ENCODE measurements at regions not wholly inside any gene's neighbourhood (a gene's known extent, or its start where the extent isn't known, plus 50 kb on each side); places are given as distances from the start of the nearest gene placed in this dataset.

DNA sequence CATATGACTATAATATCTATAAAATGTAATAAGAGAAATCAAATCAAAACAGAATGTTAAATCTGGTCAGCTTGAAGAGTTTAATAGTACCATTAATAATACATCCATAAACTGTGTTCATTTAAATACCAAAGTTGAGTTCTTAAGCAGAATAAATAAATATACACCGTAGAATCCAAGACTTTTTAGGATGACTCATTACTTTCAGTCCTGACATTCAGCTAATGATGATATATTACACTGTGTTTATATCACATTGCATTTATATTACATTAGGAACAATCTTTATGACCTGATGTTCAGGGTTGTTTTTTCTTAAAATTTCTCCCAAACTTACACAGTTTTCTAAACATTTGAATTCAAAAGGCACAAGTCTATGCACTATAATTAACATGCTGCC lies 331.3 kb downstream of the SS18 start:
- Histone ChIP-seq H3K79me2 (ENCODE audit: control insufficient read depth, insufficient read depth, low read length) (no peaks in the 10 kb centered on the region), H4K20me1 (replicated peaks; ENCODE audit: control insufficient read depth, extremely low read depth, insufficient read depth, low read length) (no peaks in the 10 kb centered on the region), H3K4me2 (ENCODE audit: insufficient read depth, low read length) (no peak overlapping the region), H3K4me1 (ENCODE audit: control insufficient read depth, extremely low read depth, insufficient read depth, low read length) (no peaks in the 10 kb centered on the region), H3K9me1 (replicated peaks; ENCODE audit: control insufficient read depth, extremely low read depth, insufficient read depth, low read length) (no peaks in the 10 kb centered on the region), H3K9ac (replicated peaks; ENCODE audit: extremely low read depth, insufficient read depth, low read length) (no peak overlapping the region), H3K36me3 (ENCODE audit: control insufficient read depth in 2 of 2, extremely low read depth in 1 of 2, insufficient read depth in 2 of 2, low read length in 2 of 2) (no peaks in the 10 kb centered on the region), H3K9me3 (replicated peaks; ENCODE audit: control insufficient read depth, insufficient read depth, low read length) (no peaks in the 10 kb centered on the region), H3K27ac (ENCODE audit: insufficient read depth, low read depth, low read length) (no peak overlapping the region), H2AFZ (ENCODE audit: low read depth, low read length) (no peak overlapping the region), H3K27me3 (ENCODE audit: control insufficient read depth in 2 of 2, insufficient read depth in 2 of 2, low read length in 2 of 2) (peaks cover 0 to 2% of the 10 kb centered on the region in 2 experiments), H3K4me3 (replicated peaks in 1 of 3; ENCODE audit: insufficient read depth in 1 of 3, low read depth in 1 of 3, low read length in 3 of 3) (no peak overlapping the region)
- DNase-seq (ENCODE audit: low read depth, low spot score) = no peak
- POLR2A ChIA-PET = no interaction called here
- dilution Hi-C loops (cut with MboI; ENCODE audit: extremely low pct_ligation_motif_present, low sequenced_read_pairs) = no loop called here
- CTCF ChIA-PET = no interaction called here
- intact Hi-C loops (cut with micrococcal nuclease) = no loop called here
- no peak for FAIRE-seq
- no peak for TF ChIP-seq MYC (IDR thresholded peaks at IDR 0.05; ENCODE audit: low read depth, low read length)
- TF ChIP-seq GATA2 (IDR thresholded peaks at IDR 0.05; ENCODE audit: insufficient read depth, insufficient read length, low read depth, low read length) = no peak
- no peak for TF ChIP-seq POLR2AphosphoS5 (IDR thresholded peaks at IDR 0.05; ENCODE audit: insufficient read depth, low read depth, low read length)
- TF ChIP-seq FOS (IDR thresholded peaks at IDR 0.05; ENCODE audit: borderline replicate concordance, insufficient read depth, low read length) = no peak
- TF ChIP-seq EZH2 (IDR thresholded peaks at IDR 0.05; ENCODE audit: borderline replicate concordance, low read depth, low read length, severe bottlenecking) = no peak
- no peak for TF ChIP-seq POLR2A (IDR thresholded peaks at IDR 0.05; ENCODE audit: low read depth, low read length)
- no peak for TF ChIP-seq JUN (IDR thresholded peaks at IDR 0.05; ENCODE audit: borderline replicate concordance, insufficient read depth, insufficient read length, low read depth)
- TF ChIP-seq, protein P1, sequence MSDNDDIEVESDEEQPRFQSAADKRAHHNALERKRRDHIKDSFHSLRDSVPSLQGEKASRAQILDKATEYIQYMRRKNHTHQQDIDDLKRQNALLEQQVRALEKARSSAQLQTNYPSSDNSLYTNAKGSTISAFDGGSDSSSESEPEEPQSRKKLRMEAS (IDR thresholded peaks at IDR 0.05; ENCODE audit: insufficient read depth, insufficient read length) = no peak
- TF ChIP-seq, protein P2, sequence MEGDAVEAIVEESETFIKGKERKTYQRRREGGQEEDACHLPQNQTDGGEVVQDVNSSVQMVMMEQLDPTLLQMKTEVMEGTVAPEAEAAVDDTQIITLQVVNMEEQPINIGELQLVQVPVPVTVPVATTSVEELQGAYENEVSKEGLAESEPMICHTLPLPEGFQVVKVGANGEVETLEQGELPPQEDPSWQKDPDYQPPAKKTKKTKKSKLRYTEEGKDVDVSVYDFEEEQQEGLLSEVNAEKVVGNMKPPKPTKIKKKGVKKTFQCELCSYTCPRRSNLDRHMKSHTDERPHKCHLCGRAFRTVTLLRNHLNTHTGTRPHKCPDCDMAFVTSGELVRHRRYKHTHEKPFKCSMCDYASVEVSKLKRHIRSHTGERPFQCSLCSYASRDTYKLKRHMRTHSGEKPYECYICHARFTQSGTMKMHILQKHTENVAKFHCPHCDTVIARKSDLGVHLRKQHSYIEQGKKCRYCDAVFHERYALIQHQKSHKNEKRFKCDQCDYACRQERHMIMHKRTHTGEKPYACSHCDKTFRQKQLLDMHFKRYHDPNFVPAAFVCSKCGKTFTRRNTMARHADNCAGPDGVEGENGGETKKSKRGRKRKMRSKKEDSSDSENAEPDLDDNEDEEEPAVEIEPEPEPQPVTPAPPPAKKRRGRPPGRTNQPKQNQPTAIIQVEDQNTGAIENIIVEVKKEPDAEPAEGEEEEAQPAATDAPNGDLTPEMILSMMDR (IDR thresholded peaks at IDR 0.05; ENCODE audit: extremely low read depth in 1 of 2, insufficient read depth in 1 of 2, low read depth in 1 of 2, low read length in 2 of 2) = no peak
- no TSS peak for BruUV-seq (replicated peaks)
